Smooth muscle cell (in vitro differentiated cells): ENCODE measurements at regions not wholly inside any gene's neighbourhood (a gene's known extent, or its start where the extent isn't known, plus 50 kb on each side); places are given as distances from the start of the nearest gene placed in this dataset.
A peak's percentile ranks its signal among the peaks of the same experiment; 100 is the strongest.
"Not testable (repeated sequence)": the region's sequence is repeated elsewhere in the genome, so short reads cannot be mapped to it uniquely, and the experiment has no call there.

Experiments
- DNase-seq: peaks from one replicate; lab custom pipeline; 2025; ENCODE audit not compliant: unreplicated experiment; lab: John Stamatoyannopoulos, UW
- H2AFZ ChIP-seq: fragments of 200-600 bp; sonication (generic); 2 replicates; pipeline ENCODE4 v1.6.0; 2016; ENCODE audit warnings: antibody characterized with exemption, low read depth, mild to moderate bottlenecking
- H3F3A ChIP-seq: fragments of 200-600 bp; sonication (generic); 2 replicates; pipeline ENCODE4 v1.6.0; 2017; ENCODE audit warnings: antibody characterized with exemption, low read depth
- H3K27ac ChIP-seq: fragments of 200-600 bp; sonication (generic); 2 replicates; pipeline ENCODE4 v1.5.1; 2016; ENCODE audit warnings: low read depth, mild to moderate bottlenecking
- H3K27me3 ChIP-seq: fragments of 200-600 bp; sonication (generic); 2 replicates; pipeline ENCODE4 v1.6.1; 2016; ENCODE audit warnings: low read depth, mild to moderate bottlenecking
- H3K36me3 ChIP-seq: fragments of 200-600 bp; sonication (generic); 2 replicates; pipeline ENCODE4 v1.5.1; 2016; ENCODE audit warnings: low read depth
- H3K4me1 ChIP-seq: fragments of 200-600 bp; sonication (generic); 2 replicates; pipeline ENCODE4 v1.5.1; 2016; ENCODE audit warnings: low read depth
- H3K4me2 ChIP-seq: fragments of 200-600 bp; sonication (generic); 2 replicates; pipeline ENCODE4 v1.6.0; 2016; ENCODE audit warnings: mild to moderate bottlenecking
- H3K4me3 ChIP-seq: fragments of 200-600 bp; sonication (generic); 2 replicates; pipeline ENCODE4 v1.5.1; 2016; ENCODE audit warnings: mild to moderate bottlenecking
- H3K79me2 ChIP-seq: fragments of 200-600 bp; sonication (generic); 2 replicates; pipeline ENCODE4 v1.6.0; 2016; ENCODE audit warnings: low read depth, mild to moderate bottlenecking
- H3K9ac ChIP-seq: fragments of 200-600 bp; sonication (generic); 2 replicates; pipeline ENCODE4 v1.6.0; 2016; ENCODE audit warnings: low read depth
- H3K9me3 ChIP-seq: fragments of 200-600 bp; sonication (generic); replicated peaks from 2 replicates; pipeline ENCODE4 v1.5.1; 2016; ENCODE audit warnings: low read depth
- H4K20me1 ChIP-seq: fragments of 200-600 bp; sonication (generic); 2 replicates; pipeline ENCODE4 v1.6.0; 2016; ENCODE audit warnings: low read depth
- WGBS: methylation state at CpG from one replicate; pipeline ENCODE4 v1.1.7; 2016; ENCODE audit warnings: low lambda C conversion rate; 5-methylcytosine and 5-hydroxymethylcytosine counted together
- TF ChIP-seq, protein P1 (sequence below): fragments of 200-600 bp; sonication (generic); IDR thresholded peaks from 2 replicates; pipeline ENCODE4 v1.5.1; 2017; ENCODE audit warnings: borderline replicate concordance, mild to moderate bottlenecking, antibody characterized with exemption; ENCODE audit not compliant: insufficient read depth, poor library complexity, severe bottlenecking

- WGBS: 36% methylated on average over 4 of the region's 4 CpGs
- TF ChIP-seq, protein P1, sequence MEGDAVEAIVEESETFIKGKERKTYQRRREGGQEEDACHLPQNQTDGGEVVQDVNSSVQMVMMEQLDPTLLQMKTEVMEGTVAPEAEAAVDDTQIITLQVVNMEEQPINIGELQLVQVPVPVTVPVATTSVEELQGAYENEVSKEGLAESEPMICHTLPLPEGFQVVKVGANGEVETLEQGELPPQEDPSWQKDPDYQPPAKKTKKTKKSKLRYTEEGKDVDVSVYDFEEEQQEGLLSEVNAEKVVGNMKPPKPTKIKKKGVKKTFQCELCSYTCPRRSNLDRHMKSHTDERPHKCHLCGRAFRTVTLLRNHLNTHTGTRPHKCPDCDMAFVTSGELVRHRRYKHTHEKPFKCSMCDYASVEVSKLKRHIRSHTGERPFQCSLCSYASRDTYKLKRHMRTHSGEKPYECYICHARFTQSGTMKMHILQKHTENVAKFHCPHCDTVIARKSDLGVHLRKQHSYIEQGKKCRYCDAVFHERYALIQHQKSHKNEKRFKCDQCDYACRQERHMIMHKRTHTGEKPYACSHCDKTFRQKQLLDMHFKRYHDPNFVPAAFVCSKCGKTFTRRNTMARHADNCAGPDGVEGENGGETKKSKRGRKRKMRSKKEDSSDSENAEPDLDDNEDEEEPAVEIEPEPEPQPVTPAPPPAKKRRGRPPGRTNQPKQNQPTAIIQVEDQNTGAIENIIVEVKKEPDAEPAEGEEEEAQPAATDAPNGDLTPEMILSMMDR: no peak
- Histone ChIP-seq H3K9me3 (no peaks in the 10 kb centered on the region), H3K79me2 (no peaks in the 10 kb centered on the region), H3K4me3 (no peak overlapping the region), H3F3A (no peaks in the 10 kb centered on the region), H3K27ac (peak overlapping the region; percentile 86), H3K27me3 (no peaks in the 10 kb centered on the region), H3K4me2 (peak overlapping the region; percentile 60), H2AFZ (peak overlapping the region; percentile 29), H4K20me1 (no peaks in the 10 kb centered on the region), H3K4me1 (peaks cover 10% of the 10 kb centered on the region), H3K9ac (peak overlapping the region; percentile 35), H3K36me3 (no peaks in the 10 kb centered on the region)
- DNase-seq: no peak
Measured at GRCh38 chr10:51014680-51015389, 59.5 kb upstream of the PRKG1 start.

DNA sequence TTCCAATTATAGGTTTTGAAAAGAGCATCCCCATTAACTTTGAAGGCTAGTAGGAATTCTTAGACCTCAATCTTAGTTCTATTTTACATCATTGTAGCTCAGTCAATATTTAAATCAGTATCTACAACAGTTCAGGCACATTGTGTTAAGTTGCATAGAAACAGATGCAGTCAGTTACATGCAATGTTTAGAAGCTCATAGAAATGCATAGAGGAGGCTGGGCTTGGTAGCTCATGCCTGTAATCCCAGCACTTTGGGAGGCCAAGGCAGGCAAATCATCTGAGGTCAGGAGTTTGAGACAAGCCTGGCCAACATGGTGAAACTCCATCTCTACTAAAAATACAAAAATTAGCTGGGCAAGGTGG, 58.9 kb upstream of the PRKG1 start:
- not testable (repeated sequence) for H3K4me3 ChIP-seq, H3K27me3 ChIP-seq, H3F3A ChIP-seq, H3K36me3 ChIP-seq, H3K4me1 ChIP-seq, H4K20me1 ChIP-seq, H3K9me3 ChIP-seq, DNase-seq, H3K79me2 ChIP-seq
- Histone ChIP-seq H3K4me2 (peak overlapping the region; percentile 60), H3K27ac (peak overlapping the region; percentile 86), H2AFZ (peak overlapping the region; percentile 29), H3K9ac (peak overlapping the region; percentile 35)

GRCh38 chr10:51020200-51020599, 54.1 kb upstream of the PRKG1 start:
- Histone ChIP-seq H3K79me2 (no peaks in the 10 kb centered on the region), H3K4me2 (no peak overlapping the region), H3K4me1 (peaks cover 2% of the 10 kb centered on the region), H4K20me1 (no peaks in the 10 kb centered on the region), H3K27ac (no peak overlapping the region), H2AFZ (no peak overlapping the region), H3K27me3 (no peaks in the 10 kb centered on the region), H3F3A (no peaks in the 10 kb centered on the region), H3K9ac (no peak overlapping the region), H3K4me3 (no peak overlapping the region), H3K9me3 (no peaks in the 10 kb centered on the region), H3K36me3 (no peaks in the 10 kb centered on the region)
- 41% methylated on average over 5 of the region's 5 CpGs for WGBS
- TF ChIP-seq, protein P1: no peak
- DNase-seq: no peak

DNA sequence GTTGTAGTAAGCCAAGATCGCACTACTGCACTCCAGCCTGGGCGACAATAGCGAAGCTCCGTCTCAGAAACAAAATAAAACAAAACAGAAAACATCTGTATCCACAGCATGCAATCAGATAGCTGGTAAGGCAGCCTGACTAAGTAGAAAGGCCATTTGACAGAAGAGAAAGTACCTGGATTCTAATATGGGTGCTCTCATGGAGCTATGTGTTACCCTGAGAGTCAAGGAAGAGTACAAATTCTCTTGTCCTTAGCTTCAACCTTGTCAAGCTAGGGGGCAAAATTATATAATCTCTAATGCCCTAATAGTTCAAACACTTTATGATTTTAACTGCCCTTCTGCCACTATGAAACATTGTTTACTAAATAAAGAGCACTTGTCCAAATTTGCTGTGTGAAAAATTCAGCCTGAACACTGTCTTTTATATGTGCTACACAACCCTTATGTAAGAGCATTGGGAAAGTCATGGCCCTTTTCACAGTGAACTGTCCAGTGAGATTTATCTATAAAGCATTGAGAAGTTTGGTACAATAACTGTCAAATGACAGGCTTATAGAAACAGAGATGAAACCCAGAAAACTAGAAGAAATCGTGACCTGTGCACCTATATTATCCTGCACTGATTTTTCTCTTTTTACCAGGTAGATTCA, 51.2 kb upstream of the PRKG1 start:
- no peaks in the 10 kb centered on the region for H4K20me1 ChIP-seq
- no peaks in the 10 kb centered on the region for H3F3A ChIP-seq
- H3K9ac ChIP-seq: no peak overlapping the region
- H3K4me3 ChIP-seq: no peak overlapping the region
- no peaks in the 10 kb centered on the region for H3K27me3 ChIP-seq
- TF ChIP-seq, protein P1: no peak
- H3K4me1 ChIP-seq: no peaks in the 10 kb centered on the region
- H3K36me3 ChIP-seq: no peaks in the 10 kb centered on the region
- H2AFZ ChIP-seq: no peak overlapping the region
- H3K4me2 ChIP-seq: peak overlapping the region; percentile 42
- no peaks in the 10 kb centered on the region for H3K9me3 ChIP-seq
- no peaks in the 10 kb centered on the region for H3K79me2 ChIP-seq
- WGBS: 89% methylated on average over 5 of the region's 5 CpGs
- no peak overlapping the region for H3K27ac ChIP-seq
- DNase-seq: no peak
